OCI-LY1 (cell line): ENCODE measurements at regions not wholly inside any gene's neighbourhood (a gene's known extent, or its start where the extent isn't known, plus 50 kb on each side); places are given as distances from the start of the nearest gene placed in this dataset.

Experiments used
- H2AFZ ChIP-seq: fragments of 200-600 bp; sonication (generic), shearing (Covaris generic); 2 replicates; pipeline ENCODE4 v1.6.0; 2014; ENCODE audit warnings: antibody characterized with exemption, mild to moderate bottlenecking, low read length
- H3F3A ChIP-seq: fragments of 200-600 bp; sonication (generic), shearing (Covaris generic); 2 replicates; pipeline ENCODE4 v1.6.0; 2014; ENCODE audit warnings: mild to moderate bottlenecking, antibody characterized with exemption, low read length, moderate library complexity; ENCODE audit not compliant: insufficient read depth
- H3K27ac ChIP-seq: fragments of 200-600 bp; sonication (generic); 2 replicates; pipeline ENCODE4 v1.5.1; 2014; ENCODE audit warnings: low read length, mixed run types, mild to moderate bottlenecking, low read depth; ENCODE audit not compliant: poor library complexity, severe bottlenecking
- H3K27me3 ChIP-seq: fragments of 200-600 bp; sonication (generic); 2 replicates; pipeline ENCODE4 v1.6.0; 2014; ENCODE audit warnings: antibody characterized with exemption, mild to moderate bottlenecking, low read length, moderate library complexity; ENCODE audit not compliant: insufficient read depth
- H3K36me3 ChIP-seq: fragments of 200-600 bp; sonication (generic); 2 replicates; pipeline ENCODE4 v1.6.1; 2014; ENCODE audit warnings: mild to moderate bottlenecking, antibody characterized with exemption, low read length, moderate library complexity, mixed read lengths; ENCODE audit not compliant: insufficient read depth
- H3K4me1 ChIP-seq: fragments of 200-600 bp; sonication (generic); 2 replicates; pipeline ENCODE4 v1.5.1; 2014; ENCODE audit warnings: mild to moderate bottlenecking, low read length, moderate library complexity; ENCODE audit not compliant: insufficient read depth, severe bottlenecking
- H3K4me2 ChIP-seq: fragments of 200-600 bp; sonication (generic), shearing (Covaris generic); 2 replicates; pipeline ENCODE4 v1.6.1; 2014; ENCODE audit warnings: low read length
- H3K4me3 ChIP-seq: fragments of 200-600 bp; sonication (generic); 2 replicates; pipeline ENCODE4 v1.5.1; 2014; ENCODE audit warnings: low read length, low read depth, mild to moderate bottlenecking, mixed read lengths; ENCODE audit not compliant: poor library complexity, severe bottlenecking
- H3K79me2 ChIP-seq: fragments of 200-600 bp; shearing (Covaris generic); 2 replicates; pipeline ENCODE4 v1.6.1; 2016; ENCODE audit warnings: mixed run types, low read length, mixed read lengths; ENCODE audit not compliant: insufficient read depth
- H3K9ac ChIP-seq: fragments of 200-600 bp; sonication (generic), shearing (Covaris generic); 2 replicates; pipeline ENCODE4 v1.6.1; 2014; ENCODE audit warnings: mild to moderate bottlenecking, low read length, mixed read lengths
- H3K9me2 ChIP-seq: fragments of 200-600 bp; sonication (generic), shearing (Covaris generic); 2 replicates; pipeline ENCODE4 v1.6.1; 2014; ENCODE audit warnings: low read depth, mild to moderate bottlenecking, low read length, mixed read lengths
- H3K9me3 ChIP-seq: fragments of 200-600 bp; shearing (Covaris generic); 2 replicates; pipeline ENCODE4 v1.6.1; 2014; ENCODE audit warnings: low read length, mixed read lengths
- H4K20me1 ChIP-seq: fragments of 200-600 bp; sonication (generic), shearing (Covaris generic); 2 replicates; pipeline ENCODE4 v1.6.0; 2016; ENCODE audit warnings: mild to moderate bottlenecking, low read length; ENCODE audit not compliant: insufficient read depth
- CTCF ChIP-seq: fragments of 200-600 bp; sonication (generic), shearing (Covaris generic); IDR thresholded peaks from 2 replicates; pipeline ENCODE4 v1.5.1; 2017; ENCODE audit warnings: mild to moderate bottlenecking, antibody characterized with exemption, low read length, moderate library complexity, mixed read lengths
- EZH2 ChIP-seq: fragments of 200-600 bp; sonication (generic), shearing (Covaris generic); IDR thresholded peaks from 2 replicates; pipeline ENCODE4 v1.8.0; 2017; ENCODE audit warnings: borderline replicate concordance, mixed run types, mild to moderate bottlenecking, antibody characterized with exemption, low read length, moderate library complexity, mixed read lengths

- Histone ChIP-seq H3K4me3 (no peak overlapping the region), H3K27ac (no peak overlapping the region), H3K9me2 (no peaks in the 10 kb centered on the region), H3K36me3 (no peaks in the 10 kb centered on the region), H3K9me3 (no peaks in the 10 kb centered on the region), H4K20me1 (no peaks in the 10 kb centered on the region), H3K27me3 (no peaks in the 10 kb centered on the region), H3K4me1 (no peaks in the 10 kb centered on the region), H3F3A (no peaks in the 10 kb centered on the region), H3K79me2 (no peaks in the 10 kb centered on the region), H3K4me2 (no peak overlapping the region), H2AFZ (no peak overlapping the region), H3K9ac (no peak overlapping the region)
- TF ChIP-seq EZH2 (no peak), CTCF (no peak)
These were observed 215.3 kb upstream of the SSTR4 start for GRCh38 chr20:22819784-22820183.

GRCh38 chr20:22821081-22821727, 213.9 kb upstream of the SSTR4 start:
- Histone ChIP-seq H3K9me2 (no peaks in the 10 kb centered on the region), H3K79me2 (no peaks in the 10 kb centered on the region), H2AFZ (no peak overlapping the region), H3K4me2 (no peak overlapping the region), H3K27me3 (no peaks in the 10 kb centered on the region), H3K27ac (no peak overlapping the region), H4K20me1 (no peaks in the 10 kb centered on the region), H3K9me3 (no peaks in the 10 kb centered on the region), H3F3A (no peaks in the 10 kb centered on the region), H3K9ac (no peak overlapping the region), H3K4me3 (no peak overlapping the region), H3K36me3 (no peaks in the 10 kb centered on the region), H3K4me1 (no peaks in the 10 kb centered on the region)
- TF ChIP-seq EZH2 (no peak), CTCF (no peak)

GRCh38 chr20:22821796-22822195, 213.3 kb upstream of the SSTR4 start:
- no peak overlapping the region for H3K27ac ChIP-seq
- no peak overlapping the region for H2AFZ ChIP-seq
- H3K4me2 ChIP-seq: no peak overlapping the region
- no peaks in the 10 kb centered on the region for H3K9me2 ChIP-seq
- no peaks in the 10 kb centered on the region for H3K4me1 ChIP-seq
- H3K9me3 ChIP-seq: no peaks in the 10 kb centered on the region
- H3K79me2 ChIP-seq: no peaks in the 10 kb centered on the region
- TF ChIP-seq EZH2 (no peak), CTCF (no peak)
- H3K27me3 ChIP-seq: no peaks in the 10 kb centered on the region
- no peak overlapping the region for H3K9ac ChIP-seq
- H3F3A ChIP-seq: no peaks in the 10 kb centered on the region
- H3K4me3 ChIP-seq: no peak overlapping the region
- no peaks in the 10 kb centered on the region for H3K36me3 ChIP-seq
- no peaks in the 10 kb centered on the region for H4K20me1 ChIP-seq
